ENCODE measurements at regions not wholly inside any gene's neighbourhood (a gene's known extent, or its start where the extent isn't known, plus 50 kb on each side); places are given as distances from the start of the nearest gene placed in this dataset.
A peak's percentile ranks its signal among the peaks of the same experiment; 100 is the strongest.
"Not testable (repeated sequence)": the region's sequence is repeated elsewhere in the genome, so short reads cannot be mapped to it uniquely, and the experiment has no call there.

GRCh38 chr1:229119876-229120275 lies 151.0 kb upstream of the RAB4A start:
- no peak for DNase-seq

GRCh38 chr1:229121845-229122436 lies 149.0 kb upstream of the RAB4A start:
- no peak for DNase-seq

- DNase-seq: no peak
These were observed 148.3 kb upstream of the RAB4A start for GRCh38 chr1:229122606-229123005.

- DNase-seq: no peak
These were observed 146.8 kb upstream of the RAB4A start for GRCh38 chr1:229124116-229124515.

GRCh38 chr1:229124520-229125124 lies 146.3 kb upstream of the RAB4A start:
- no peak for DNase-seq

- DNase-seq: peak; percentile 20 to 22
These were observed 143.6 kb upstream of the RAB4A start for GRCh38 chr1:229127301-229127700.

- no peak for DNase-seq
These were observed 142.8 kb upstream of the RAB4A start for GRCh38 chr1:229128066-229128608.

- DNase-seq: peak; percentile 34
These were observed 141.4 kb upstream of the RAB4A start for GRCh38 chr1:229129301-229130027.

GRCh38 chr1:229130028-229130668 lies 140.8 kb upstream of the RAB4A start:
- DNase-seq: peak; percentile 39 to 56

GRCh38 chr1:229131243-229132105 lies 139.4 kb upstream of the RAB4A start:
- DNase-seq: no peak

GRCh38 chr1:229132106-229132443 lies 138.8 kb upstream of the RAB4A start:
- DNase-seq: no peak

- DNase-seq: no peak
These were observed 138.2 kb upstream of the RAB4A start for GRCh38 chr1:229132706-229133105.

GRCh38 chr1:229133151-229133550 lies 137.8 kb upstream of the RAB4A start:
- no peak for DNase-seq

GRCh38 chr1:229133811-229134210 lies 137.1 kb upstream of the RAB4A start:
- DNase-seq: peak in 1 of 2 donors; percentile 62

GRCh38 chr1:229134381-229135217 lies 136.3 kb upstream of the RAB4A start:
- not testable (repeated sequence) for DNase-seq

GRCh38 chr1:229135773-229136172 lies 135.1 kb upstream of the RAB4A start:
- no peak for DNase-seq

GRCh38 chr1:229136822-229137221 lies 134.1 kb upstream of the RAB4A start:
- DNase-seq: peak in 1 of 2 donors; percentile 24

GRCh38 chr1:229137271-229137670 lies 133.6 kb upstream of the RAB4A start:
- no peak for DNase-seq

GRCh38 chr1:229138058-229138457 lies 132.9 kb upstream of the RAB4A start:
- DNase-seq: no peak

- no peak for DNase-seq
These were observed 131.4 kb upstream of the RAB4A start for GRCh38 chr1:229139331-229140118.

- no peak for DNase-seq
These were observed 130.9 kb upstream of the RAB4A start for GRCh38 chr1:229140119-229140396.
